Fibroblast of mammary gland (primary cell): ENCODE measurements at regions not wholly inside any gene's neighbourhood (a gene's known extent, or its start where the extent isn't known, plus 50 kb on each side); places are given as distances from the start of the nearest gene placed in this dataset.

ENCODE experiments used
- DNase-seq: peaks from one replicate; pipeline ENCODE4 v3.0.0-alpha.2; 2010; ENCODE audit warnings: low read depth
- H3K4me3 ChIP-seq: 2 replicates; pipeline ENCODE4 v1.5.1; 2011; ENCODE audit warnings: low read depth, mild to moderate bottlenecking, low read length, moderate library complexity; ENCODE audit not compliant: control insufficient read depth
- TF ChIP-seq, protein P1 (sequence below): conservative IDR thresholded peaks from 2 replicates; pipeline ENCODE4 v1.5.1; 2011; ENCODE audit warnings: low read depth, low read length, inconsistent platforms; ENCODE audit not compliant: control insufficient read depth, insufficient read depth

DNA sequence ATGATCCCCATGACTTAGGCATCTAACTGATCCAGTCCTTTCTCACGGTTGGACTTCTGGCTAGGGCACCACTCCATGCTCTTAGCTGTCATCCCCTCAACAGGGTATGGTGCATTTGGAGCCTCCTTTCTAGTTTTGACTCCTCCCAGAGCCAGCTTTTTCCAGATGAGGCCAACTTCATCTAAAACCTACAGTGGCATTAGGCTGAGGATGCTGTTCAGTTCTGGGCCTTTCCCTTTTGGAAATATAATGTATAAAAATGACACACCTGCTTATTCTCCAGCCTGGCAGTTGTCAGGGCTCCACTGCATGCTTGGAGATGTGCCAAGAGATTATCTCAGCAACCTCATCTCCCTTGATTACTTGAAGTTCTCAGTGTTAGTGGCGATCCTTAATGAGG lies 239.7 kb downstream of the EMP1 start:
- TF ChIP-seq, protein P1, sequence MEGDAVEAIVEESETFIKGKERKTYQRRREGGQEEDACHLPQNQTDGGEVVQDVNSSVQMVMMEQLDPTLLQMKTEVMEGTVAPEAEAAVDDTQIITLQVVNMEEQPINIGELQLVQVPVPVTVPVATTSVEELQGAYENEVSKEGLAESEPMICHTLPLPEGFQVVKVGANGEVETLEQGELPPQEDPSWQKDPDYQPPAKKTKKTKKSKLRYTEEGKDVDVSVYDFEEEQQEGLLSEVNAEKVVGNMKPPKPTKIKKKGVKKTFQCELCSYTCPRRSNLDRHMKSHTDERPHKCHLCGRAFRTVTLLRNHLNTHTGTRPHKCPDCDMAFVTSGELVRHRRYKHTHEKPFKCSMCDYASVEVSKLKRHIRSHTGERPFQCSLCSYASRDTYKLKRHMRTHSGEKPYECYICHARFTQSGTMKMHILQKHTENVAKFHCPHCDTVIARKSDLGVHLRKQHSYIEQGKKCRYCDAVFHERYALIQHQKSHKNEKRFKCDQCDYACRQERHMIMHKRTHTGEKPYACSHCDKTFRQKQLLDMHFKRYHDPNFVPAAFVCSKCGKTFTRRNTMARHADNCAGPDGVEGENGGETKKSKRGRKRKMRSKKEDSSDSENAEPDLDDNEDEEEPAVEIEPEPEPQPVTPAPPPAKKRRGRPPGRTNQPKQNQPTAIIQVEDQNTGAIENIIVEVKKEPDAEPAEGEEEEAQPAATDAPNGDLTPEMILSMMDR: no peak
- H3K4me3 ChIP-seq: no peak overlapping the region
- DNase-seq: no peak

DNA sequence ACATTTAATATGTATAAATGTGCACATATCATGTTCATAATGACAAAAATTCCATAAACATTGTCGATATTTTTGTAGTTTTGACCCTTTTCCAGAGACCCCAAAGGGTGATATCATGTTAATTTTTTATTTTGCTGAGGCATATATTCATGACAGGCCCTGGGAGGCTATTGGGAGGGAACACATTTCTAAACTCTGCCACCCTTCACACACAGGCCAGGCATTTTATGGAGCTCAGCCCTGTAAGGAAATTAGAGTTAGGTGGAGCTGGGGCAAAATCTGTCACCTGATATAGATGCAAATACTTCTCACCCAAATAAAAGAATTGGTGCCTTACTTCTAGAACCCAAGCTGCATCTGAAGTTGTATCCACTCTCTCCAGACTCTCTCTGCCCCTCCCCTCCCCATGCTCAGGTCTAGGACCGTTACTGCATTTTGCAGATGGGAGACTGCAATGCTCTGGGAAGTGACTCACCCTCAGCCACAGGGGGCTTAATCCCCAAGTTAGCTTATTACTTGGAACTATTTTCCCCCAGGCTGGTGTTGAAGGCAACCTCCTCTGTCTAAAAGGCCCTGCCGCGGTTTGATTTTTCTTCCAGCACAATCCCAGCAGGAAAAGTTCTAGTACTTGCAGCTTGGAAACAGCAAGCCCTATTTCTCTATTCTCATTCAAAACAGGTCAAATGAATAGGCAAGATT lies 238.9 kb downstream of the EMP1 start:
- no peak for DNase-seq

DNA sequence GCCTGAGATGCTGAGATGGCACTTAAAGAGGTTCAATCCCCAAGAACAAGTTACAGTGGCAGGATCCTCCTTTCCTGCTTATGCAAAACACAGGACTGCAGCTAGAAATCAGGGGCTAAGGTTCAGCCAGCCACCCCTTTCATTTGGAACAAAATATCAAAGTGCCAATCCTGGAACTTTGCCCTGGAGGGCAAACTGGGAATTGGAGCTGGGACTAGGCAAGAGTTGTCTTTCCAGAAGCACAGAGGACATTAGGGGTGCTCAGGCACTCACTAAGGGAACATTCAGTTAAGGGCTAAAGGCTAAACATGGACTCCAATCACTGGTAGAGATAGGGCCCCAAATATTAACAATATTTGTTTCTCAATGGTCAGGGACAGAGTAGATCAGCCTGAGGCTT lies 237.2 kb downstream of the EMP1 start:
- no peak for DNase-seq
- no peak overlapping the region for H3K4me3 ChIP-seq
- TF ChIP-seq, protein P1: no peak

More for the DNA sequence above, 238.9 kb downstream of the EMP1 start:
- H3K4me3 ChIP-seq: no peak overlapping the region
- TF ChIP-seq, protein P1: no peak

DNA sequence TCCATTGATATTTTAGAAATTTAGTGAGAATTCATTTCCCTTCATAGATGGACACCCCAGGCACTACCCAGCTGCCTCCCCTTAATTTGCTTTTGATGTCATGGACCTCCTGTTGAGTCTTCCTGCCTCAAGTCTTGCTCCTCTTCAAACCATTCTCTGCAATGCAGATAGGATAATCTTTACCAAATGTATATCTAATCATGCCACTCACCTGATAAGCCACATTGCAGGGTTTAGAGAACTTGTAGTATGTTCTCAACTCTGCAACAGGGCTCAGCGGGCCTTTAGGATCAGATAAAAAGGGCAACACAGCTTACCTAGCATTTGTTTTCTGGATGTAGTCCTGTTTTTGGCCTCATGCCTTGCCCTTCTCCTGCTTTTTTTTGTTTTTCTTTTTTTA lies 234.5 kb downstream of the EMP1 start:
- no peak for DNase-seq
- no peak overlapping the region for H3K4me3 ChIP-seq
- TF ChIP-seq, protein P1: no peak

DNA sequence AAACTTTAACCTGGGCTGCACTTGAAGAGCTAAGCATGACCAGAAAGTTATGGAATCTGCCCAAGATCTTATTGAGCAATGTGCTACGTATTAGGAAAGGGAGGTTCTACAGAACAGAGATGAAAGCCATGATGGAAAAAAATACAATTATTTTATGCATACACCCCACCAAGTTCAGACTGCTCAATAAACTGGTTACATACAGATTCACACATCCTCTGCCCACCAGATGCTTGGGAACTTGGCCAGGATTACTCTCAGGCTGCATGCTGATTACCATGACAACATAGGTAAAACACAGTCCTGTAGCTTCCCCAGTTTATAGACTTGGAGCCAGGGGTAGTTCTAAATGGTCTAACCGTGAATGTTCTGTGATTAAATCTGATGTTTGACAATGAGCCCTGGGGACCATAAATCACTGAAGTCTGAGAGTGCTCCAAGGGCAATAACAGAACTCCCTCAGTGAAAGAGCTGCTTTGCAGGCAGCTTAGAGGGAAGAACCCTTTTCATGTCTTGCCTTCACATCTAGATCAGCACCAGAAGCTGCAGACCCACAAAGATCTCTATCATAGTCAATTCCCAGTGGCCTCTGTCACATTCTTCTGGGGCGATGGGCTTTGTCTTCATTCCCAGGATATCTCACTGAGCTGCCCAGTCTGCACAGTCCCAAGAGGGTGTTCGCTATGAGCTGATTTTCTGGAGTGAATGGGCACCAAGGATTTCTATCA lies 232.2 kb downstream of the EMP1 start:
- DNase-seq: peak; percentile 58

DNA sequence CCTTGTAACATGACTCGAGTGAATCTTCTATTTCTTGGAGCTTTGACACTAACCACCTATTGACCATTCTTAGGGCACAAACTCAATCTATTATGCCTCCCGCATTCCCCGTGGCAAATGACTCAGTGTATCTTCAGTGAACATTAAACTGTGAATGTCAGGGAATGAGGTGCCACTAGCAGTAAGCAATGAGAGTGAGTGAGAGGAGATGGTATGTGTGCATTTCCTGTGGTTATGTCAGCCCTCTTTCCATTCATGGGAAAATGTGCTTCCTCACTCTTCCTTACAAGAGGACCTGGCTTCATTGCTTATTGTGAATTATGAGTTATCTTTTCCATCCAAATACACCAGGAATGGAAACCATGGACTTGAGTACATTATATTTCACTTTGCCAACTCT lies 229.2 kb downstream of the EMP1 start:
- no peak overlapping the region for H3K4me3 ChIP-seq
- TF ChIP-seq, protein P1: no peak
- DNase-seq: peak; percentile 88

More for the DNA sequence above, 232.2 kb downstream of the EMP1 start:
- no peak overlapping the region for H3K4me3 ChIP-seq
- TF ChIP-seq, protein P1: no peak

DNA sequence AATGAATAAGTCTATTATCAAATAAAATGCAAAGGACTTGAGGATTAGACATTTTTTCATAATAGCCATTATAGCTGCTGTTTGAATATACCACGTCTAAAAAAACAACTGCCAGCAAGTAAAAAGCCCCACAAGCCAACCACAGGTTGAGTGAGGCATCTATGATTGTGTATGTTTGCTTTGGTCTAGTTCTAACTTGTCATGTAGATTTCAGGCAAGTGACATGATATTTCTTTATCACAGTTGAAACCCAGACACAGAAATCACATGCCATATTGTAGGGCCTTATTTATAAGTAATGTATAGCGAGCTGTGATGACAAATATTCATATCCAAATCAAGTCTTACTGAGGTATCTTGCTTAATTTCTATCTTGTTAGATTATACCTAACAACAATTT lies 225.8 kb downstream of the EMP1 start:
- TF ChIP-seq, protein P1: no peak
- no peak overlapping the region for H3K4me3 ChIP-seq
- DNase-seq: no peak
